Brain microvascular endothelial cell (primary cell): ENCODE measurements at regions not wholly inside any gene's neighbourhood (a gene's known extent, or its start where the extent isn't known, plus 50 kb on each side); places are given as distances from the start of the nearest gene placed in this dataset.
A peak's percentile ranks its signal among the peaks of the same experiment; 100 is the strongest.

Experiments
- DNase-seq: peaks from one replicate; pipeline ENCODE4 v3.0.0-alpha.2; 2020
- H3K27ac ChIP-seq: fragments of 250-450 bp; sonication (Bioruptor Pico); 2 replicates; pipeline ENCODE4 v1.5.1; 2020; ENCODE audit warnings: mild to moderate bottlenecking, moderate library complexity
- H3K27me3 ChIP-seq: fragments of 250-450 bp; sonication (Bioruptor Pico); replicated peaks from 2 replicates; pipeline ENCODE4 v1.5.1; 2020; ENCODE audit warnings: mild to moderate bottlenecking
- H3K36me3 ChIP-seq: fragments of 250-450 bp; sonication (Bioruptor Pico); replicated peaks from 2 replicates; pipeline ENCODE4 v1.5.1; 2020; ENCODE audit warnings: mild to moderate bottlenecking
- H3K4me3 ChIP-seq: 2 replicates; pipeline ENCODE4 v1.5.1; 2011; ENCODE audit warnings: low read depth, mild to moderate bottlenecking, control low read depth, low read length, moderate library complexity
- in situ Hi-C: cut with HindIII; loops from 2 replicates; pipeline ENCODE4 v1.10.0; 2017; ENCODE audit warnings: low sequenced_read_pairs, low pct_ligation_motif_present
- TF ChIP-seq, protein P1 (sequence below): IDR thresholded peaks from 2 replicates; pipeline ENCODE4 v1.5.1; 2011; ENCODE audit warnings: low read depth, mild to moderate bottlenecking, moderate library complexity, low read length, control low read depth, inconsistent platforms; ENCODE audit errors: missing control alignments

- DNase-seq = peak; percentile 53
- in situ Hi-C loops = no loop called here
Measured at GRCh38 chr2:216286616-216287231, 85.6 kb downstream of the MARCHF4 start.

GRCh38 chr2:216285701-216286100 is 86.6 kb downstream of the MARCHF4 start:
- H3K27me3 ChIP-seq = no peaks in the 10 kb centered on the region
- H3K27ac ChIP-seq = no peak overlapping the region
- no peak overlapping the region for H3K4me3 ChIP-seq
- no peaks in the 10 kb centered on the region for H3K36me3 ChIP-seq
- in situ Hi-C loops = no loop called here
- TF ChIP-seq, protein P1, sequence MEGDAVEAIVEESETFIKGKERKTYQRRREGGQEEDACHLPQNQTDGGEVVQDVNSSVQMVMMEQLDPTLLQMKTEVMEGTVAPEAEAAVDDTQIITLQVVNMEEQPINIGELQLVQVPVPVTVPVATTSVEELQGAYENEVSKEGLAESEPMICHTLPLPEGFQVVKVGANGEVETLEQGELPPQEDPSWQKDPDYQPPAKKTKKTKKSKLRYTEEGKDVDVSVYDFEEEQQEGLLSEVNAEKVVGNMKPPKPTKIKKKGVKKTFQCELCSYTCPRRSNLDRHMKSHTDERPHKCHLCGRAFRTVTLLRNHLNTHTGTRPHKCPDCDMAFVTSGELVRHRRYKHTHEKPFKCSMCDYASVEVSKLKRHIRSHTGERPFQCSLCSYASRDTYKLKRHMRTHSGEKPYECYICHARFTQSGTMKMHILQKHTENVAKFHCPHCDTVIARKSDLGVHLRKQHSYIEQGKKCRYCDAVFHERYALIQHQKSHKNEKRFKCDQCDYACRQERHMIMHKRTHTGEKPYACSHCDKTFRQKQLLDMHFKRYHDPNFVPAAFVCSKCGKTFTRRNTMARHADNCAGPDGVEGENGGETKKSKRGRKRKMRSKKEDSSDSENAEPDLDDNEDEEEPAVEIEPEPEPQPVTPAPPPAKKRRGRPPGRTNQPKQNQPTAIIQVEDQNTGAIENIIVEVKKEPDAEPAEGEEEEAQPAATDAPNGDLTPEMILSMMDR = no peak
- no peak for DNase-seq

More at GRCh38 chr2:216286616-216287231, 85.6 kb downstream of the MARCHF4 start:
- Histone ChIP-seq H3K4me3 (no peak overlapping the region), H3K27ac (no peak overlapping the region), H3K36me3 (no peaks in the 10 kb centered on the region), H3K27me3 (no peaks in the 10 kb centered on the region)
- TF ChIP-seq, protein P1 = no peak

DNA sequence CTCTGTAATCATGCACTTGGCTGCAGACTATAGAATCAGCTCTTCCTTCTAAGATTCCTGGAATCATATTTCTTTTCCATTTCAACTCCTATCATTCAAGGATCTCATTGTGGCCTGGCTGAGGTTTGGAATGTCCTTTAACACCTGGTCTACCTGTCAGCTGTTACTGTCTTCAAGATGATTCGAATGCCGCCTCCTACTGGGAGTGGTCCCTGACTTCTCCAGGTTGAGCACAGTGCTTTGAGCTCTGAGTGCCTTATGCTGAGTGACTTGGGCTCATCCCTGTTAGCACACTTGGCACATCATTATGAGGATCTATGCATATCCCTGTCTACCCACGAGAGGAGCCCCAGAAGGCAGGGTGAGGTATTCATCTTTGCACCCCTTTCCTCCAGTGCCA is 87.6 kb downstream of the MARCHF4 start:
- Histone ChIP-seq H3K36me3 (no peaks in the 10 kb centered on the region), H3K27ac (no peak overlapping the region), H3K27me3 (no peaks in the 10 kb centered on the region), H3K4me3 (no peak overlapping the region)
- no peak for DNase-seq
- in situ Hi-C loops = no loop called here
- TF ChIP-seq, protein P1 = no peak

DNA sequence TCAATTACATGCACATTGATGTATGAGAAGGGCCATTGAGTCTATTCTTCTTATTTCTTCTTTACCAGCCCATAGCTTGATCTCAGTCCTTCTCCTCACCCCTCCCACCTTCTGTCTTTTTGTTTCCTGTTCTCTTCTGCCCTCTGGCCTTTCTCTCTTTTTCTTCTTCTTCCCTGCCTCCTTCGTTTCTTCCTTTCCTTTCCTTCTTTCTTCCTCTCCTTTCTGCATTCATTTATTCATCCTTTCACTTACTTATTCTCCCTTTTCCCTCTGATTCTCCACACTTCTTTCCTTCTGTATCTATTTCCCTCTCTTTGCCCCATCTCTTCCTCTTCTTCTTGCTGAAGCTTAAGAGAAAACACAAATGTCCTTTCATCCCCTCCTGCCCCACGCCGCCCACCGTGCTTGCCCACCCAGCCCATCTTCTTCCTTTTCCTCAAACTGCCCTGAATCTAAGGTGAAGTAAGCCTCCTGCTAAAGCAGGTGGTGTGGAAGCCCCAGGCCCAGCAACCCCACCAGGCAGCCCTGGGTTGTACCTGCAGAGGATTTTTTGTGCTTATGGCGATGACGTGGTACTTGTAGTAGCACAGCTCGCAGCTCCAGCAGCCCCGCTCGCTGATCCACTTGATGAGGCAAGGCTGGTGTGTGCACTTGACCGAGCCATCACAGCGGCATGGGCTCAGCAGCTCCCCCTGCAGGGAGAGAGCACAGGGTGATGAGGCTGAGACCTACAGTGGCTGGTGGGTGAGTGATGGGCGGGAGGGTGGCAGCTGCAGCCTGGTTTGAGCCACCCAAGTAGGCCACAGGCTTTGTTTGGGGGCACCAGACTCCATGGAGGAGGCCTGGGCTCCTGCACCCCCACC is 89.0 kb downstream of the MARCHF4 start:
- in situ Hi-C loops = no loop called here
- no peaks in the 10 kb centered on the region for H3K27me3 ChIP-seq
- no peak overlapping the region for H3K4me3 ChIP-seq
- no peaks in the 10 kb centered on the region for H3K36me3 ChIP-seq
- no peak for DNase-seq
- H3K27ac ChIP-seq = no peak overlapping the region
- TF ChIP-seq, protein P1 = peak; percentile 67

DNA sequence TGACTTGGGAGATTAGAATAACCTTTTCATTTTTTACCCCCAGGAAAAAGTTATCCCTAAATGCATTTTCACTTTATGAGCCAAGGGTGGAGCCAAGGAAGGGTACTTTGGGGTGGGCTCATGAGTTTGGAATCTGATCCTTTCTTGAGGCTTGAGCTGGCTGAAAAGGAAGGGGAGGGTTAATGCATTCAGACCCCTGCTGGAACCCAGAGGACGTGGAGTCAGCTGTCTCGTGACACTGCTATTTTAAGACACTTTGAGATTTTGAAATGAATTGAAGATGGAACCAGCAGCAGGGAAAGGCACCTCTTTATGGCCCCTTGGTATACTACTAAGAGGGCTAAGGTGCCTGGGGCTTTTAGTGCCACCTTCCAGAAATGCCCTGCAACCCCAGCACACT is 90.4 kb downstream of the MARCHF4 start:
- in situ Hi-C loops = no loop called here
- no peaks in the 10 kb centered on the region for H3K27me3 ChIP-seq
- no peak for DNase-seq
- TF ChIP-seq, protein P1 = peak; percentile 12
- H3K4me3 ChIP-seq = no peak overlapping the region
- H3K36me3 ChIP-seq = no peaks in the 10 kb centered on the region
- H3K27ac ChIP-seq = no peak overlapping the region
